Body of pancreas (tissue), 4 donors: ENCODE measurements at regions not wholly inside any gene's neighbourhood (a gene's known extent, or its start where the extent isn't known, plus 50 kb on each side); places are given as distances from the start of the nearest gene placed in this dataset.

ENCODE experiments used
- POLR2A ChIP-seq, 3 donors: fragments of 450-650 bp; IDR thresholded peaks; one replicate each; pipeline ENCODE4 v1.6.1; 2016; ENCODE audit warnings: antibody characterized with exemption in 3 of 3, mild to moderate bottlenecking in 2 of 3
- TF ChIP-seq, protein P1 (sequence below), 7 experiments: fragments of 450-650 bp in 4 of 7; fragments of 200-600 bp in 3 of 7; sonication (generic) in 3 of 7; IDR thresholded peaks; one replicate each; pipeline ENCODE4 v1.5.1; 2016 to 2019; ENCODE audit warnings: antibody characterized with exemption in 7 of 7

DNA sequence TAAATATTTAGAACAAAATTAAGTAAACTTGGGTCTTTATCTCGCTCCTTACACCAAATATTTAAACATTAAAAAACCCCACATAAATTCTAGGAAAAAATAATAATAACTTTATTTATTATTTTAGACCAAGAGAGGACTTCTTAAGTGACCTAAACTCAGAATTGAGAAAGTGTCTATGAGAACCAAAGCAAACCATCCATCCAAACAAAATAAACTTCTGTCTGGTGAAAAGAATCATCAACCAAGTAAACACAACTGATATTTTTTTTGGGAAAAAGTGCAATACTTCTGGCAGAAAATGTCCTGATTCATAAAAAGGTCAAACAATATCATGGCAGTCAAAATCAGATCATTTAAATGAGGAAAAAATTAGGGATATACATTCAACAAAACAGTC, 533.0 kb downstream of the SPRY1 start:
- TF ChIP-seq, protein P1, sequence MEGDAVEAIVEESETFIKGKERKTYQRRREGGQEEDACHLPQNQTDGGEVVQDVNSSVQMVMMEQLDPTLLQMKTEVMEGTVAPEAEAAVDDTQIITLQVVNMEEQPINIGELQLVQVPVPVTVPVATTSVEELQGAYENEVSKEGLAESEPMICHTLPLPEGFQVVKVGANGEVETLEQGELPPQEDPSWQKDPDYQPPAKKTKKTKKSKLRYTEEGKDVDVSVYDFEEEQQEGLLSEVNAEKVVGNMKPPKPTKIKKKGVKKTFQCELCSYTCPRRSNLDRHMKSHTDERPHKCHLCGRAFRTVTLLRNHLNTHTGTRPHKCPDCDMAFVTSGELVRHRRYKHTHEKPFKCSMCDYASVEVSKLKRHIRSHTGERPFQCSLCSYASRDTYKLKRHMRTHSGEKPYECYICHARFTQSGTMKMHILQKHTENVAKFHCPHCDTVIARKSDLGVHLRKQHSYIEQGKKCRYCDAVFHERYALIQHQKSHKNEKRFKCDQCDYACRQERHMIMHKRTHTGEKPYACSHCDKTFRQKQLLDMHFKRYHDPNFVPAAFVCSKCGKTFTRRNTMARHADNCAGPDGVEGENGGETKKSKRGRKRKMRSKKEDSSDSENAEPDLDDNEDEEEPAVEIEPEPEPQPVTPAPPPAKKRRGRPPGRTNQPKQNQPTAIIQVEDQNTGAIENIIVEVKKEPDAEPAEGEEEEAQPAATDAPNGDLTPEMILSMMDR (IDR thresholded peaks at IDR 0.05): no peak
- TF ChIP-seq POLR2A (IDR thresholded peaks at IDR 0.05): no peak
